Fibroblast of gingiva (primary cell): ENCODE measurements at regions not wholly inside any gene's neighbourhood (a gene's known extent, or its start where the extent isn't known, plus 50 kb on each side); places are given as distances from the start of the nearest gene placed in this dataset.

Source experiments
- DNase-seq: peaks from one replicate; pipeline ENCODE4 v3.0.0-alpha.2; 2011; ENCODE audit warnings: low read depth

DNA sequence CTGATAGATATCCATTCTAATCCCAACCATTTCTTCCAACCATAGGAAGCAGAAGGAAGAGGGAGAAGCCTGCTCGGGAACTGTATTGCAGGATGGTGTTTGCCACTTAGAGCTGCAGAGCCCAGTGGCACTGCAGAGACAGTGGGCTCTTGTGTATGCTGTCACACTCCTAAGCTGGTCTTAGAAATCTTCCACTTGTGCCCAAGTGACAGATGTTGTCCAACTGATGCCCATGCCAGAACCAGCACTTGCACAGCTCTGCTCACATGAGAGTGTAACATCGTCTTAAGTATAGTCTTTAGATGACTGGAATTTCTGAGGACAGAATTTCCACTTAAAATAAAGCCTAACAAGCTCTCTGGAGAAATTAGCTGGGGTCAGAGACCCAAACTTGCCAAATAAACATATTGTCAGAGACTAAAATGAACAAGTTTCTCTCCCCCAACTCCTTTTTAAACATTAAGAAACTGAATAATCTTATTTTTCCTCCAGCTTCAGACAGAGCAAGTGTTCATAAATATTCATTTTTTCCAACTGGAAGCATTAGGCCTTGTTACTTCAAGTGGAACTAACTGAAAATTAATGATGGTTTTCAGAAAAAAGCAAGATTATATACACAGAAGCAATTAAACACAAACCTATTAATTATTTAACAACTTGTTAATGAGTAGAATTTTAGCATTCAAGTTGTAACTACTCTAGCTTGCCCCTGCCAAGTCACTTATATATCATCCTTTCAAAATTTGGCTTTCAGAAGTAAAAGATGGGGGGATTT lies 577.3 kb downstream of the AJAP1 start:
- DNase-seq, result no peak

DNA sequence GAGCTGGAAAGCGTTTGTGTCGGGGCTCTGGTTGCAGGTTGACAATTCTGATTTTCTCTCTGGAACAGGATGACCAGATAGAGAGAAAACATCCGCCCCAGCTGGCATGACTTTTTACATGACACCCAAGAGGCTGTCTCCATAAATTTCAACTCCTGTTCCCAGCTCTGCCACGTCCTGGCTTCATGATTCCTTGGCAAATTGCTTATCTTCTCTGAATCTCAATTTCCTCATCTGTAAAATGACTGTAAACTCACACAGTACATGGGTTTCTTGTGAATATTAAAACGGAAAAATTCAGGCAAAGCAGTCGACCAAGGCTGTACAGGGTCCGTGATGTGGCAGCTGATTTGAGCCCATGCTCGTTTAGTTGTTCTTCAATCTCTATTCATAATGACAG lies 572.7 kb downstream of the AJAP1 start:
- DNase-seq, result no peak

DNA sequence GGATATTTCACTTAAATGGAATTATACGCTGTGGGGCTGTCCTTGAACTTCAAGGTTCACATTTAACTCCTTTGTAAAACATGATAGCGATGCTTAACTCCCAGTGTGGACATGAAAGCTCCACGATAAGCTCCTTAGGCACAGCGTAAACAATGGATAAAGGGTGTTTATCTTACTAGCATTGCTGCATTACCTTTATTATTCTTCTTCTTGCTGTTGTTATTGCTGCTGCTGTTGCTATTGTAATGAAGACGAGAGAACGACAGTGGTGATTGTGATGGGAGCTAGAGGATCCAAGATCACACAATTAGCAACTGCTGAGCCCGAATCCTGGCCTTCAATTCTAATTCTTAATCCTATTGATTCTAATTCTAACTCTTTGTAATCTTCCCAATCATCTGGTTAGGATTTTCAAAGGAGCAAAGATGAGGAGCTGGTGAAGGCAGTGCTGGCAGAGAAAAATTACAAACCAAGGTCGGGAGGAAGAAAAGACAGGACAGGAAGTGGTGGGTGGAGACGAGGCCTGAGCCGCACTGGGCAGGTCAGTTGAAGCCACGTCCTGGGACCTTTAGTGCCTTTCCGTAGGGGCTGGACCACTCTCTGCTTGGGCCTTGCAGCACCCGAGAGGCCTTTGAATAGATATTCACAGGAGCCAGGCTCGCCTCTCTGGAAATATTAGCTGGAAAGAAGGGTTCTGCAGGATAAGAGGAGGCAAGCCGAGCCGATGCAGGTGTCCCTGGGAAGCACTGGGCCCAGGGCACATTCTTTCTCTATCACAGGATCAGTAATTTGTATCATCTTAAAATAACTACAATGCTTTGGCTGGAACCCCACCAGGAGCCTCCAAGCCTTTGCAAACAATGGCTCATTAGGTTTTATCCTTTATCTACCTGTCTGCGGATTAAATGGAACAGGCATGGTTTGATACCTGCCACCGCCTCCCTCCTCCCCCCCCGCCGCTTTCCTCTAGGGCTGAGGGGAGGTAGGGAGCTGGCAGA lies 571.6 kb downstream of the AJAP1 start:
- DNase-seq, result no peak

DNA sequence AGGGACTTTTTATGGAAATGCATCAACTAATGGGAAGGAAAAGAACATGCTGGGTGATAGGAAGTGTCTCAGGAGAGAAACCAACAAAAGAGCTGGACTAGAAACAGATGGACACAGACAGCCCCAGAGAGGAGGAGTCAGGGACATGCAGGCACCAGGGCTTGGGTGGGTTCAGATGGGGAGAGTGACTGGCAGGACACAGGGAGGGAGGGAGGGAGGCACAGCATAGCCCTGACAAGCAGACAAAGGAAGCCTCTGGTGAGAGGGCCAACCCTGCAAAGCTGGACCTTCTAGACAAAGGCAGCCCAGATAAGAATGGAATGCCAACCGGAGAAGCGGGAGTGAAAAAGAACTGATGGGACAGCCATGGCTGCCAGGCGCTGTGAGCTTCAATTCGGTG lies 568.8 kb downstream of the AJAP1 start:
- no peak for DNase-seq

DNA sequence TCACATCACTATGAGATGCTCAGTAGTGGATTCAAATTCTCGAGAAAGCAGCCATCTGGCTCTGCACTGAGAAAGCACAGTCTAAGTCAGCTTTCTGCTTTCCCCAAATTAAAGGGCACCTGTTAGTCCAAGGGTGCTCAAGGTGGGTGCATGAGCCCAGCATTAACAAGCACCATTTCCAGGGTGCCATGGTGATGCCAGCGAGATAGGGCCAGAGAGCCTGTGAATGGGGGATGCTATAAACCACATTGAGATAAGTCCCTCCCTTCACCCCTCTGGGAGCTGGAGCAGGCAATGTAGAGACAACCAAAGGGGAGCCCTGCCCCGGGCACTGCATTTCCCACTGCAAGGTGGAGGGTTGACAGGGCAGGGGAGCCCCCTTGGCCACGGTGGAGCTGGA lies 568.2 kb downstream of the AJAP1 start:
- DNase-seq, result no peak

DNA sequence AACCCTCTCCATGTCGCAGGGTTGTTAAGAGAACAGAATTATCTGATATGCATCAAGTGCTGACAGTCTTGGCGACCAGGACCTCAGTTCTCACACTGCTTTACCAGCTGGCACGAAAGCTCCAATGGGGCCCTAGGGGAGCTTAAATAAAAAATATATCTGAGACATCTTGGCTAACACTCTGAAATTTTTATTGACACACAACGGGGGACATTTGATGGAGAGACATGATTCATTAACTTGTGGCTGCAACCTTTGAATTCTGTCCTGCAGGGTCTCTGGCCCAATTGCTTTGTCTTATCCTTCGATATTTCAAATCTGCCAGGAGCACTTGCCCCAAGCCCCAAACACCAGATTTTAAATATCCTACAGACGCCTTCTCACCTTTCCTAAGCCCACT lies 567.0 kb downstream of the AJAP1 start:
- DNase-seq, result no peak

DNA sequence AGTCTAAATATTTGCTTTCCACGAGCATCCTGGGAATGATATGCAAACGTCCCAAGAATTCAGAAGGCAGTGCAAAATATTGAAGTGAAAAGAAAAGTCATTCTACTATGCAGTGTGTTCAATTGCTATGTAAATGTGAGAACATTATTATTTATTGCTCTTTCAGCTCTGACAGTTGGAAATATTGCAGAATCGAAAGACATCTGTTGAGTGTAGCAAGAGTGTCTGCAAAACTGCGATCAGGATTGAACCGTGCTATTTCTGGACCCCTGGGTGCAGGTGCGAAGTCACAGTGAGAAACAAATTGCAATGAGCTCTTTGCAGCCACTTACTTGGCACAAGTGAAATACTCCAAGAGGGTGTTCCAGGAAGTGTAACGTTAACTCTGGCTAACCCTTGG lies 566.4 kb downstream of the AJAP1 start:
- no peak for DNase-seq

DNA sequence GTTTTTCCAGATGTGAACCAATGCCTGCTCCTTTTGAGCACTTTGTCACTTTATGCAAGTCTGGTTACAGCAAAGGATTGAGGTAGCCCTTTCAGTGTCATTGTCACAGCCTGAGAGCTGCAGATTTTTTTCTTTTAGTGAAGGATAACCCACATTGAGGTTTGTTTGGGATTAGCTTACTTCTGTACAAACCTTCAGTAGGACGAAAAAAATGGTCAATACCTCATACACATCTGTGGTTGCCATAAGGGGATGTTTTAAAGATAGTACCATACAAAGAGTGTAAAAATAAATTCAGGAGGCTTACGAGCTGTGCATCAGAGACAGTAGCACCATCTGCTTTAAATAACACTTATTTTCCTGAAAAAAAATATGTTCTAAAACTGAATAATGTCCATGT lies 566.0 kb downstream of the AJAP1 start:
- no peak for DNase-seq

DNA sequence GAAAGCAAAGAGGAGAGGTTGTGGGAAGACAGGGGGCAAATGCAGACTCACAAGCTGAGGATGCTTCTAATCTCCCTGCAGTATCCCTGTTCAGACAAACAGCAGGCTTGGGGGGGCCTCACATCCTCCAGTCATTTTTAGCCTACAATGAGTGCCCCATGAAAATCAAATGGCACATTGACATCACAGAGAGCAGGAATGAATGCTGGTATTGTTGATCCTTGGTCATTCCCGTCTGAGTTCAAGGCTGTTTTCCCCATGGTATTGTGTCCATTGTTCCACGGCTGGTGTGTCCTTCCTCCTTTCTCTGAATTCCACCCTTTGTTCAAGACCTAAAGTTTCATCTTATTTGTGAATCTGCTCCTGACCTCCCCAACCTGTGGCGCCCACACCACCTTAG lies 545.6 kb downstream of the AJAP1 start:
- DNase-seq, result no peak

DNA sequence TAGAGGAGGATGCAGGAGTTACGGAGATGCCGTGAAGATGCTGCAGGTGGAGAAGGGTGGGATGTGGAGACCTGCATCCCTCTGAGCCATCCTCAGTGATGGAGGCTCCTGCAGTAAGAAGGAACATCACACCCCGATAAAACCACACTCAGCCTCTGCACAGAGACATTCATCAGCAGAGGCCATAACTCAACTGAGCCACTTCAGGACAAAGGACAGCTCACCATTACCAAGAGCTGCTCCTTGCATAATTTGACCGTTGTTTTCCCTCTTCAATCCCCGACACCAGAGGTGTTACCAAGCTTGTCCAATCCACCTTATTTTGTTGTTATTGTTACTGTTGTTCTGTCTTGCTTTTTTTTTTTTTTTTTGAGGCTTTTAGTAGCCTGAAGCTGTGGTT lies 543.9 kb downstream of the AJAP1 start:
- DNase-seq, result no peak

DNA sequence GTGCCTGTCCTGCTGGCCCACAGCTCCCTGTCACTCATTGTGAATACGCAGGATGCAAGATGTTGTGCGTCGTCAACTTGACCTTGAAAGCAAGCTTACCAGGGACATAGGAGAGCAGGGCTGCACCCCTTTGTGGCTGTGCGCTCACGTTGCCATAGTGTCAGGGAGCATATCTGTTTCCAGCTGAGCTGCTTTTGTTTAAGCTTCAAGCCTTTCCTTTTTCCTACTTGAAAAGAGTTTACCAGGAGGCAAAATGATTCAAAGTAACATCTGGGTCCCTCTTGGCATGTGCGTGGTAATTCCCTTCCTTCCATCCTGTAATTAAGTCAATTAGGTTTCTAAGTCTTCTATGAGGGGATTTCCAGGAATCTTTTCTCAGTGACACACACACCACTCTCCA lies 537.1 kb downstream of the AJAP1 start:
- no peak for DNase-seq

DNA sequence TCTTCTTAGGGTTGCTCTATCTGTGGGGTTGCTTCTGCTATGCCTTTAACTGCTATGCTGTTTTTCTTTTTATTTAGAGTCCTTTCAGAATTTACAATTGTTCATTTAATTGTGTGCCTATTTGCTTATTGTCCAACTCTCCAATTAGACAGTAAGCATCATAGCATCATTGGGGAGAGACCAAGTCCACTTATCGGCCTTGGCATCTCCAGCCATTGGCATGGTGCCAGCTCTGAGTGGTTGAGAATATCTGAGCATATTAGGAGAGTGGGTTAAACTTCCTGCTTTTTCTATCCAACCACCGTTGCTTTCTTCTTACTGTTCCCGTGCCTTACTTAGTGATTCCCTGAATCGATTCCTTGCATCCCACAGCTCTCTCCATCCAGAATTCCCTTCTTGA lies 535.0 kb downstream of the AJAP1 start:
- no peak for DNase-seq

DNA sequence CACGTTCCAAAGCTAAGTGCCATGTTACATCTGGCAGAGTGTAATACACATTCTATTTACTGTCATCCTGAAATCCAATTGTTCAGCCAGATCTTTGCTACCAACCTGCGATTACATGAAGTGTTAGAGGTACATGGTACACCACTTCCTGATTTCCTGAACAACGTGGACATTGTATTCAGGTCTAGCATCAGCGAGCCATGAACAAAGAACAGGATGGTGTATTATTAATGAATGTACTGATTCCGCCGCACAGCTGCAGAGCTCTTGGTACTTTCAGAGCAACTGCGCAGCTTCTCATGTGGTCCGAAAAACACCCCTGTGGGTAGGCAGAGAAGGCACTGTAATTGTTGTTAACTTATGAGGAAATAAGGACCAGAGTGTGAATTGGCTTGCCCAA lies 511.4 kb downstream of the AJAP1 start:
- DNase-seq, result no peak

DNA sequence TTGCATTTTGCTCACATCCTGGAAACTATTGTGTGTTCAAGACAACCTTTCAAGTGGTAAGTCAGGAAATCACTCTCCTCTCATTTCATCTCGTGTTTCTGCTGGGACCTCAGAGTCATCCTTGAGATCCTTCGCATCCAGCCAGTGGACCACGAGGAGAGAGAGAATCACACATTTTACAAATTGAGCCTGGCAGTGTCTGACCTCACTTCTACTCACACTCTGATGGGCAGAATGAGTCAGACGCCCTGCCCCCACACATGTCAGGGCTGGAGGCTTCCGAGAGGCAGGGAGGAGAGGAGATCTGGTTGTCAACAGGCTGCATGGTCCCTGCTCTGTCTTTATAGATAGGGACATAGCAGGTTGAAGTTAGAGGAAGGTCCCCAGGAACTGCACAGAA lies 509.7 kb downstream of the AJAP1 start:
- DNase-seq, result no peak

DNA sequence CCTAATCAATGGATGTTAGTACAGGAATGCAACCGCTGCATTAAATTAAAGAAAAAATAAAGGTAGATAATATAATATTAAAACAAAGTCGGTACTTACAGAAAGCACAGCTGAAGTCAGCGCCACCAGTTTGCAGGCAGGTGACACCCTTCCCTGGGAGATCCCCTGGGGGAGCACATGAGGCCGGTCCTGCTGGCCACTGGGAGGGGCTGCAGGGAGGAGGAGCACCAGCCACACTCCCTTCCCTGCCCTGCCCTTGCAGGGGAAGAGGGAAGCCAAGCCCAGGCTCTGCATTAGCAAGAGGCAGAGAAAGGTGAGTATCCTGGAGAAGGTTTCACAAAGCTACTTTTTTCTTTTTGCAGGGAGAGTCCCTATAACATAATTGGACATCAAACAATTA lies 507.0 kb downstream of the AJAP1 start:
- DNase-seq, result no peak

DNA sequence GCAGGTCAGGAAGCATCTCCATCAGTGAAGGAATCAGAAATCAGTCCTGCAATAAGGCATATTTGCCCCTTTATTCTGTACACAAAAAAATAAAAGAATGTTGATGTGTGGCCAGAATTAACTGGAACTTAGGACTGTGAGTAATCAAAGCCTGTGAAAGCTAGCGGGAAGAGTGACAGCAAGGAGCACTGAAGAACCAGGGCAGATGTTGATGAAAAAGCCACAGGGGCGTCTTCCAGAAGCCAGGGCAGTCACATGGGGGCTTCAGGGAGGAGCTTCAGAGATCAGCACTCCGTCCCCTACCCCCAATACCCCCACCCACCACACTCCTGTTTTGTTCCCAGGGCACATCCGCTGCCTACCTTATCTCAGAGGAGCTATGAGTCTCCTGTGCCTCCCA lies 502.8 kb downstream of the AJAP1 start:
- no peak for DNase-seq

DNA sequence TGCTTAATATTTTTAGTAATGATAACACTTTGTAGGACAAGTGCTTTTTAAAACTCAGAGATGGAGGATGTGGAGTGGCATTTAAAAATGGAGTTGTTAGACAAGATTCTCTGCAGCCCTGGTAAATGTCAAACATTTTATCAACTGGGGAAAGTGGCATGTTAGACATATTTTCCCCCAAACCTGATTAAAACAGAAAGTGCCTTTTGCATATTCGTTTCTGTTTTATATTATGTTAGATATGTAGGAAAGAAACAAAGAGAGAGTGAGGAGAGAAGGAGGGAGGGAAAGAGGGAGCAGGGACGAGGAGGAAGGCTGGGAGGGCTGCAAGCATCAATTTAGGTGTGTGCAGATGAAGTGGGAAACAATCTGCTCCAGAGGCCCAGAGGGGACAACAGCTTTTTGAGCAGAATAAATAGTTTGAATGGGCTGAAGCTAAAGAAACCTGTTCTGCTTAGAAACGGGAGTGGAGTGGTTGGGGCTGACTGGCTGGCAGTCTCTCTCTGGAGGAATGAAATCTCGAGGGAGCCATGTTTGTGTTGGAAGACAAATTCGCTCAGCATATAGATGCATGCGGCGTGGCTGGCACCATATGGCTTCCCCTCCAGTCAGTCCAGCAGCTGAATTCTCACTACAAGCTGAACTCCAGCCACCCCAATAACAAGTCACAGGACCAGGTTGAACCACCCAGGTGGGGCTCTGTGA lies 502.2 kb downstream of the AJAP1 start:
- DNase-seq, result no peak

DNA sequence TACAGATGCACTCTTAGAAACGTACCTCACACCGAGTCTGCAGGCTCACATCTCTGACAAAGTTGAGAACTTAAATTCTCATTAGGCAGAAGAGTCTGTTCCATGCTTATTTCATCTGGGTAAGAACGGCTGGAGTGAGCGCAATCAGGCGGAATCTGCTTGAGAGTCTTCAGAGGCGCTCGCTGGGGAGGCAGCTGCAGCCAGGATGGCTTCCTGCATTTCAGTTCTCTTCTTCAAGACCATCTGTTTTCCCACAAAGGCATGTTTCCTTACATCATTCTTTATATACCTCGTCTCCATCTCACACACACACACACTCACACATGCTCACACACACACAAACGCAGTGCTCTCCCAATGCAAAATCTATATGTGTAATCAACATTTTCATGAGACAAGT lies 497.1 kb downstream of the AJAP1 start:
- DNase-seq, result no peak

DNA sequence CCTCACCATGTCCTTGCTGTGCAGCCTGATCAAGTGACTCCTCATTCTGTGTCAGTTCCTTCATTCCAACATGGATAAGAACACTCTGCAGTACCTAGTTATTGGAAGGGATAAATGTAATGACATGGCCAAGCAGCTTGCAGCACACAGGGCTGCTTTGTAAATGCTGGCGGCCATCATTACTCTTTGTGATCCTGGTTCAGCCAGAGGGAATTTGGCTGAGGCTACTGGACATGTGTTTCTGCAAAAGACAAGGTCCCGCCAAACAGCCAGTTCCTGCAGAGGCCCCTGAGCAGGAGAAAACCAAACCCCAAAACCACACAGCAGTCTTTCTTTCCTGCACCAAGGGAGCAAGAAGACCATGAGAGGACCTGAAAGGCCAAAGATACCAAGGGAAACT lies 495.8 kb downstream of the AJAP1 start:
- DNase-seq, result no peak

DNA sequence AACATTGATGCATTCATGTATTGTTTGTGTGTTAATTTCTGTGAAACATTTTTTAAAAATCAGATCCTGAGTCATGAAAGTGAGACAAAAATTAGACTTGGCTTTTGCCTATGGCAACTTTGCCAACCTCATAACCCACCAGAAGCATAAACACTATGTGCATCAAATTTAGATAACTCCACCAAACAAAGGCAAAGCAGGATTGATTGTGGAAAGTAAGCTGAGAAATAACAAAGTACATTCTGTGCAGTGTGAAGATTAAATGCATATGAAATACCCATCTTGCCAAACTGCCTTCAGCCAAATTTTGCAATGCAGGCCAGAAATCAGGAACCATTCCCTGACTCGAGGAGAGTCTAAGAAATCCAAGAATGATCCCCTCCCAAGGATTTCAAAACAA lies 493.4 kb downstream of the AJAP1 start:
- DNase-seq, result no peak

DNA sequence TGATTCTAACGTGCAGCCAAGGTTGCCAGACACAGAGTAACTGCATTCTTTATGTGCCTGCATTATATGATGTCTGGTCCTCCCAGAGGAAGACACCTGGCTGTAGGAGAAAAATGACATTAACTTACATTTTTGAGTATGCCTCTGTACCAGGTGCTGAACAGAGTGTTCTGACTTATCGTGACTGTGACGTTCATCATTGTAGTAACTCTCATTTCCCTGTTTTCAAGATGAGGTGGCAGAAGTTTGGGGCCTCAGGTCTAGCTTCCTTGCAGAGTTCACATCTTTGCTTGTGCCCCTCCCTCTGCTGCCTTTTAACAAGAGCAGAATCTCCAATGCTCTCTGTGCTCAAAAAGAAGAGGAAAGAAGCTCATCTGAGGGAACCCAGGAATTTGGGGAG lies 488.0 kb downstream of the AJAP1 start:
- no peak for DNase-seq

DNA sequence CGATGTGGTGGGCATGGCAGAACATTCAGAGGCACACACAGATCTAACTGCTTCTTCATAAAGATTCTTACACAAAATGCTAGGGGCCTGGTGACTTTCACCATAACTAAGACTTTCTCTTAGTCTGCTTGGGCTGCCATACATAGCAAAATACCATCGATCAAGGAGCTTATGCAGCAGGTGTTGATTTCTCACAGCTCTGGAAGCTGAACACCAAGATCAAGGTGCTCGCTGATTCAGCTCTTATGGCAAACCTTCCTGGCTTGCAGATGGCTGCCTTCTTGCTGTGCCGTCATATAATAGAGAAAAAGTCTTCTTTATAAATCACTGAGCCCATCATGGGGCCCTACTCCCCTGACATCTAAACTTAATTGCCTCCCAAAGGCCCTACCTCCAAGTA lies 487.3 kb downstream of the AJAP1 start:
- no peak for DNase-seq

DNA sequence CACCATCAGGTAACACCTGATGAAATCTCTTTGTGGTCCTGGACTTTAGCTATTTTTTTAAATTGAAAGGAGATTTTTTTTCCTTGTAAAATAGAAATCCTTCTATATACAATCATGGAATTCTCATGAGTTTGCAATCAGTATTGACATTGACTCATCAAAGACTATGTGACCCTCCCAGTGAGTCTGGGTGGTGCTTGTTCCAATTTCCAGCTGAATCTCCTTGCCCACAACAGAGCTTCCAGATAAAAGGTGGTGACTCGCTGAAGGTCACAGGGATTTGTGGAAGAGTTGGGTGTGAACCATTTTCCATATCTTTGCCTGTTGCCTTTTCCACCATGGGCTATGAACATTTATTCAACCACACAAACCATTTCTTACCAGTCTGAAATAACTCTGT lies 486.6 kb downstream of the AJAP1 start:
- no peak for DNase-seq
